AG20443 (cell line): ENCODE measurements at regions not wholly inside any gene's neighbourhood (a gene's known extent, or its start where the extent isn't known, plus 50 kb on each side); places are given as distances from the start of the nearest gene placed in this dataset.

ENCODE experiments used
- DNase-seq: peaks from one replicate; pipeline ENCODE4 v3.0.0; 2012; ENCODE audit warnings: low spot score, mixed read lengths

DNA sequence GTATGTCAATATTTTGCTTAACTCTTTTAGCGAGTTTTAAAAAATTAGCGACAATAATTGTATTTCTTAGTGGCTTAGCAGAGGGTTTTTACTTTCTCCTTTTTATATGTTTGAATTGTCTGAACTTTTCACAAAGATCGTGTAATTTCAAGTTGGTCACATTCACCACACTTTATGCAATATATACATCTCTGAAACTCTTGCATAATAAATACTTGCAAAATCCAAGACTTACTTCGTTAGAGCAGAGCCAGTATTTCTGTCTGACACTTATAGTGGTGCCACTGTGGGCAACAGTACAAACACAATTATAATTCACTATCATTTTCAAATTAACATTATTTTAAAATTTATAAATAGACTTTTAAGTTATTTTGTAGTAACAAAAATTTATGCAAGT is 62.0 kb downstream of the SUCNR1 start:
- DNase-seq: no peak

DNA sequence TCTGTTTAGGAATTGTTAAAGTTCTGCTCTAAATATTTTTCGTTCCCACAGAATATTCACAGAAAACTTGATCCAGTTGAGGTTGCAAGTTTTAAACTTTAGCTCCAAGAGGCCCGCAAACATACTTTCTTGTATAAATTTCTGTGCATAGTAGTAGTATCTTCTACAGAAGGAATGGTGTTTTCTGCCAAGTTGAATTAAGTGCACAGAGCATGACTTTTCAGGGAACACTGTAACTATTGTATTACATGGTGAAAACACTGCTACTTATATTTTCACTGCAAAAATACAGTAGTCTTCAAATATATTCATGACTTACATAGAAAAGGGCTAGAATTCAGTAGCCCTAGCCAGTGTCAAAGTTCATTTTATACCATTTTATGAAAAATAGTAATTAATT is 67.0 kb downstream of the SUCNR1 start:
- DNase-seq: no peak

DNA sequence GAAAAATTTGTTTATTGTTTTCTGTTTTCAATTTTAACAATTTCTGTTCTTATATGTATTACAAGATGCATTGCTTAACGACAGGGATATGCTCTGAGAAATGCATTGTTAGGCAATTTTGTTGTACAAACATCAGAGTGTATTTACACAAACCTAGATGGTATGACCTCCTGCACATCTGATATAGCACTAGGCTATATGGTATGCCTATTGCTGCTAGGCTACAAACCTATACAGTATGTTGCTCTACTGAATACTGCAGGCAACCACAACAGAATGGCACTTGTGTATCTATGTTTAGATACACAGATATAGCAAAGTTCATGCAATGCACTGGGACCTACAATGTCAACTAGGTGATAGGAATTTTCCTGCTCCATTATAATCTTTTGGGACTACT is 70.1 kb downstream of the SUCNR1 start:
- DNase-seq: no peak

DNA sequence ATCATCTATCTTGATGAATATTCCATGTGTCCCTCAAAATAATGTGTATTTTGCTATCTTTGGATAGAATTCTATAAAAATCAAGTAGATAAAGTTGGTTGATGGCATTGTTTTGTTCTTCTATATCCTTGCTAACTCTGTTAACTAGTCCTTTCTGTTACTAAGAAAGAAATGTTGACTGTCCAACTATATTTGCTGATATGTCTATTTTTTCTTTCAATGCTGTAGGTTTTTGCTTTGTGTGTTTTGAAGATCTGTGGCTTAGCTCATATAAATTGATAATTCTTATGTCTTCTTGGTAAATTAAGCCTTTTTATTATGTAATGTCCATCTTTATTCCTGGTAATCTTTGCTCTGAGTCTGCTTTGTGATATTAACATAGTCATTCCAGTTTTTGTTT is 70.9 kb downstream of the SUCNR1 start:
- DNase-seq: no peak

DNA sequence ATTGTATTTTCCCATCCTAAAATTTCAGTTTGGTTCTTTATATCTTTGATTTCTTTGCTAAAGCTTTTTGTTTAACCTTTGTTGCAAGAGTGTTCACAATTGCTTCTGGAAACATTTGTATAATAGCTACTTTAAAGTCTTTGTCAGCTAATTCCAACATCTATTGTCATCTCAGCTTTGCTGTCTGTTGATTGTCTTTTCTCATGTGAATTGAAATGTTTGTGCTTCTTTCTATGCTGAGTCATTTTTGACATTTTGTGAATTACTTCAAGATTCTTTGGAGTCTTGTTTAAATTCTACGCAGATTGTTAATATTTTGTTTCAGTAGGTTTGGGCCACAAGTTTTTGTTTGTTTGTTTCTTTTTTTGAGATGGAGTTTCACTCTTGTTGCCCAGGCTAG is 73.2 kb downstream of the SUCNR1 start:
- peak; percentile 35 for DNase-seq

GRCh38 chr3:151949706-151950105 is 76.3 kb downstream of the SUCNR1 start:
- no peak for DNase-seq

DNA sequence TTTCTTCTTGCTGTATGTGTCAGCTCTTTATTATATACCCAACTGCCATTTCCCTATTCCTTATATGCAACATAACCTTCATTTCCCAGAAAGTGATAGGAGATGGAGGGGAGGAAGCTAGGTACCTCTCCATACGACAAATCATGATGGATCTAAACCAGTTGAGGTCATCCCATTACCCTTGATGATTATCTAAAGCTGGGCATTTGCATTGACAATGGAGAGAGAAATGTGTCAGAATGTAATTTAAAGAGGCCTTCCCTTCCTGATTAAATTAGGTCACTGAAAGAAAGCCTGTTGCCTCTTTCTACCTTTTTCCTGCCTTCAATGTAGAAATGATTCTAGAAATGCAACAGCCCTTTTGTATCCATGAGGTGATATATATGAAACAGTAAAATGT is 81.9 kb downstream of the SUCNR1 start:
- no peak for DNase-seq

DNA sequence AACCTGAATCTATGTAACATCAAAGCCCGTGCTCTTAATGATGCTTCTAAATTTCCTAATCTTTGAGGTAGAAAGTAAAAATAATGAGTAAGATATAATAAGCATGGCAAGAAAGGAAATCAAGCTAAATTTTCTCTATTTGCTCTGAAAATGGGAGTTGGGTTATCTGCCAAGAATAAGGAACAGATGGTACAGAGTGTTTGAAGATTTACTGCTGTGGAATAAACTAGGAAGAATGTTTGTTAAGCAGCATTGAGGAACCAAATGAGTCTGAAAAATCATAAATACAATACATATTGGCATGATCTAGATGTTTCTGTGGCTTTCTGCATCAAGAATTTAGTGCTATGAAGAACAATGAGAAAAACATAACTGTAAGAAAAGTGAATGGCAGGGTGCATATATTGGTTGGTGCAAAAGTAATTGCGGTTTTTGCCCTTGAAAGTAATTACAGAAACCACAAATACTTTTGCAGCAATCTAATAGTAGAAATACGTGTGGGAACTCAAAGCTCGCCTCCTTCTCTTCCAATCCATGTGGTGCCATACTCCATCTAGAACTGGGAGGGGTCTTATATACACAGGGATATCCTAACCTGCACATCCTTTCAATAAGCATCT is 87.6 kb downstream of the SUCNR1 start:
- DNase-seq: no peak

DNA sequence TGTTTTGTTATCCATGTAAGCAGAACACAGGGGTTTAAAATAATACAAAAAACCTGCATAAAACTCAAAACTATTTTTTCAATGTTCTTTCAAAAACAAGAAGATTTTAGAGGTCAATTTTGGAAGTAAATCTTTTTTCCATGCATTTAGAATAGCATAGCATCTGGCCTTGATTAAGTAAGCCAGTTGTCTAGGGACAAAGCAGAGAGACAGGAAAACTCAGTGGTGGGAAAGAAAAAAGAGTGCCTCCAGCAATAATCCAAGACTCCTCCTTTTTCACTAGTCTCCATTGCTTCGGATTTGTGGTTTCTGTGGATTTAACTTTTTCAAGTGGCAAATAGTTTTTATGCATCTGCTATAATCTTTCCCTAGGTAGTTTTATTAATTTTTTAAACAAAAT is 88.9 kb downstream of the SUCNR1 start:
- DNase-seq: peak; percentile 17

GRCh38 chr3:151962912-151963311 is 89.5 kb downstream of the SUCNR1 start:
- DNase-seq: no peak

GRCh38 chr3:151964743-151965142 is 91.3 kb downstream of the SUCNR1 start:
- no peak for DNase-seq

- no peak for DNase-seq
These were observed 95.7 kb downstream of the SUCNR1 start for GRCh38 chr3:151969026-151969642.

DNA sequence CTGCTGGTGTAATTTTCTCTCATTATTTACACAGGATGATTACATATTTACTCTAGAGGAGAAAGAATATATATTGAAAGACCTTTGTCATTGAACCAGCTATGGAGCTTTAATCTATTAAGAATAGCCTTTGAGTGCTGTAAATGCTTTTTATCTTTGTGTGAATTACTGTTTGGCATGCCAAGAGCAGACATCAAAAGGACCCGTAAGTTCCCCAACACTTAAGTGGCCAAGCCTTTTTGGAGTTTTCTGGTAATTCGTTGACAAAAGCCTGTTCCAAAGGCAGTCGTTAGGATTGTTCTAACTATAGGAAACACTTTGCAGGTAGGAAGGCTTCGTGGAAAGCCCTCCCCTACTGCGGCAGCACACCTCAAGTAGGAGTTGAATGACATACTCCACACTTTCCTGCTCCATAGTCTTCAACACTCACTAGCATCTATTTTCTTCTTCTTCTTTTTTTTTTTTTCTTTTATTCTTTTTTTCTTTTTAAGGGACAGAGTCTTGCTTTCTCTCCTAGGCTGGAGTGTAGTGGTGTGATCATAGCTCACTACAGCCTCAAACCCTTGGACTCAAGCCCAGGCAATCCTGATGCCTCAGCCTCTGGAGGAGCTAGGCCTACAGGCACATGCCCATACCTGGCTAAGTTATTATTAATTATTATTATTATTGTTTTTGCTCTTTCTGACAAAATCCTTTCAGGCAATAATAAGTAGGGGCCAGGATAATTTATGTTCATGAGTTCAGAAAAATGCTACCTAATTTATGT is 98.6 kb downstream of the SUCNR1 start:
- DNase-seq: no peak

DNA sequence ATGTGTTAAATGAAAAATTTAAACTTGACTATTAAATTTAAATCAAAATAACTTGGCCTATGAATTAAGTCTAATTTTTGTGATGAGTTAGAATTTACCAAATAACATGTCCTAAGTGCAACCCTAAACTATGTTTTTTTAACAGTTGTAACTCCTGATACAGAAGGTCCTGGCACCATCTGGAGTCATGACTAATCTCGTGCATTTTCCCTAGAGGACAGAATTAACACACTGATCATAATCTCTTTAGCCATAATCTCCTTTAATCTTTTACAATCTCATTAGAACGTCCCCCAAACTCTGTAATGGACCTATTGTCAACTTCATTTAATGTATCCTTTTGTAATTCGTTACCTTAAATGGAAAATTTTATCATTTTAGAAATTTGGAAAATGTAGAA is 100.6 kb downstream of the SUCNR1 start:
- DNase-seq: peak; percentile 14

GRCh38 chr3:151976211-151977050 is 103.0 kb downstream of the SUCNR1 start:
- DNase-seq: peak; percentile 81

- DNase-seq: no peak
These were observed 106.5 kb downstream of the SUCNR1 start for GRCh38 chr3:151979906-151980305.

GRCh38 chr3:151983538-151983937 is 110.1 kb downstream of the SUCNR1 start:
- no peak for DNase-seq

DNA sequence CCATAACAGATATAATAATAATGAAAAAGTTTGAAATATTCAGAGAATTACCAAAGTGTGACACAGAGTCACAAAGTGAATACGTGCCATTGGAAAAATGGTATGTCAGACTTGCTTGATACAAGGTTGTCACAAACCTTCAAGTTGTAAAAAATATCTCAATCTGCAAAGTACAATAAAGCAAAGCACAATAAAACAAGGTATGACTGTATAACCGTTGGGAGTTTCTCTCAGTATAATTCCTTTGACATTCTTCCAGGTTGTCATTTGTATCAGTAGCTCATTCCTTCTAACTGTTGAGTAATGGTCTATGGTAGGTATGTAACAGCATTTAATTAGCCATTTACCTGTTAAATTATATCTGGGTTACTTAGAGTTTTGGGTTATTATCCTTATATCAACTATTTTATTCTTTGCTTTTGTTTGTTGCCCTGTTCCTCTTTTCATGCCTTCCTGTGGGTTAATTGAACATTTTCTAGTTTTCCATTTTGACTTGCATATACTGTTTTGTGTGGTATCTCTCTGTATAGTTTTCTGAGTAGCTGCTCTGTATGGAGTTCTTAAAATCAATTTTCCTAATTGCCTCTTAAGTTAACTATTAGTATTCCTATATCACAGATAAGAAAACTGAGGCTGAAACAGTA is 112.5 kb downstream of the SUCNR1 start:
- DNase-seq: no peak

- DNase-seq: no peak
These were observed 114.5 kb downstream of the SUCNR1 start for GRCh38 chr3:151987893-151988292.

DNA sequence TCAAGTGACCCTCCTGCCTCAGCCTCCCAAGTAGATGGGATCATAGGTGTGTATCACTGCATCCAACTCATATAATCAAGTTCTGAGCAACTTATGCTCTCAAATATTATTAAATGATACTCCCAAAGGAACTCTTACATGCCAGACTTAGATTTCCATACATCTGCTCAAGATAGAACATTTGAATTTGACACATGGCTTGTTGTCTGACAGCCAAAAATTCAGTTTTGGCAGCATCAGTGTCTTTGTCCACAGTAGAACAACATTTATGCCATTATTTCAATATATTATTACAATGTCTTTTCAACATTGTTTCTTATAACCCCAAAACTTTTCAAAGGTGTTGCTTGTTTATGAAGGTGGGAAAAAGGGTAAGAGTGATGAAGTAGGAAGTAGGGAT is 116.2 kb downstream of the SUCNR1 start:
- no peak for DNase-seq

GRCh38 chr3:151990696-151991376 is 117.4 kb downstream of the SUCNR1 start:
- DNase-seq: no peak
